DMS 273 treated with DMSO at 0.1 percent for 48 hours (cell line): ENCODE measurements at regions not wholly inside any gene's neighbourhood (a gene's known extent, or its start where the extent isn't known, plus 50 kb on each side); places are given as distances from the start of the nearest gene placed in this dataset.

Source experiments
- DNase-seq: peaks from one replicate; lab custom pipeline; 2025; lab: John Stamatoyannopoulos, UW

- DNase-seq: no peak
These were observed 158.2 kb downstream of the BARHL2 start for GRCh38 chr1:90558754-90559378.

- DNase-seq: peak; percentile 34
These were observed 159.0 kb downstream of the BARHL2 start for GRCh38 chr1:90558126-90558525.

- DNase-seq: no peak
These were observed 159.4 kb downstream of the BARHL2 start for GRCh38 chr1:90557706-90558105.

GRCh38 chr1:90550626-90551406 is 166.3 kb downstream of the BARHL2 start:
- DNase-seq: no peak

- no peak for DNase-seq
These were observed 172.7 kb downstream of the BARHL2 start for GRCh38 chr1:90544356-90544755.

- DNase-seq: no peak
These were observed 179.3 kb downstream of the BARHL2 start for GRCh38 chr1:90537606-90538362.

GRCh38 chr1:90534663-90535295 is 182.3 kb downstream of the BARHL2 start:
- DNase-seq: no peak

- no peak for DNase-seq
These were observed 183.0 kb downstream of the BARHL2 start for GRCh38 chr1:90534116-90534515.

- no peak for DNase-seq
These were observed 190.1 kb downstream of the BARHL2 start for GRCh38 chr1:90526954-90527353.

GRCh38 chr1:90522432-90522831 is 194.7 kb downstream of the BARHL2 start:
- DNase-seq: no peak

GRCh38 chr1:90513956-90514355 is 203.1 kb downstream of the BARHL2 start:
- DNase-seq: no peak

GRCh38 chr1:90512441-90512840 is 204.7 kb downstream of the BARHL2 start:
- DNase-seq: no peak

GRCh38 chr1:90510143-90510542 is 207.0 kb downstream of the BARHL2 start:
- DNase-seq: no peak

- DNase-seq: no peak
These were observed 207.7 kb downstream of the BARHL2 start for GRCh38 chr1:90509225-90510048.

- DNase-seq: no peak
These were observed 208.5 kb downstream of the BARHL2 start for GRCh38 chr1:90508376-90509167.

- no peak for DNase-seq
These were observed 209.9 kb downstream of the BARHL2 start for GRCh38 chr1:90507173-90507572.

- DNase-seq: no peak
These were observed 211.3 kb downstream of the BARHL2 start for GRCh38 chr1:90505806-90506205.

GRCh38 chr1:90504509-90504908 is 212.6 kb downstream of the BARHL2 start:
- DNase-seq: no peak

- DNase-seq: no peak
These were observed 214.4 kb downstream of the BARHL2 start for GRCh38 chr1:90502696-90503095.

GRCh38 chr1:90502194-90502593 is 214.9 kb downstream of the BARHL2 start:
- DNase-seq: no peak

GRCh38 chr1:90501281-90501680 is 215.8 kb downstream of the BARHL2 start:
- DNase-seq: no peak
